ENCODE measurements at regions not wholly inside any gene's neighbourhood (a gene's known extent, or its start where the extent isn't known, plus 50 kb on each side); places are given as distances from the start of the nearest gene placed in this dataset.
A peak's percentile ranks its signal among the peaks of the same experiment; 100 is the strongest.

GRCh38 chr6:84977363-84977705 lies 212.9 kb upstream of the TBX18 start:
- H3K36me3 Mint-ChIP-seq (ENCODE audit: low read depth) = no peaks in the 10 kb centered on the region
- peaks cover 53% of the 10 kb centered on the region for H3K4me1 Mint-ChIP-seq
- no peak overlapping the region for H3K4me3 Mint-ChIP-seq
- H3K27me3 Mint-ChIP-seq (ENCODE audit: low read depth) = peaks cover 4% of the 10 kb centered on the region
- TF ChIP-seq, protein P1, sequence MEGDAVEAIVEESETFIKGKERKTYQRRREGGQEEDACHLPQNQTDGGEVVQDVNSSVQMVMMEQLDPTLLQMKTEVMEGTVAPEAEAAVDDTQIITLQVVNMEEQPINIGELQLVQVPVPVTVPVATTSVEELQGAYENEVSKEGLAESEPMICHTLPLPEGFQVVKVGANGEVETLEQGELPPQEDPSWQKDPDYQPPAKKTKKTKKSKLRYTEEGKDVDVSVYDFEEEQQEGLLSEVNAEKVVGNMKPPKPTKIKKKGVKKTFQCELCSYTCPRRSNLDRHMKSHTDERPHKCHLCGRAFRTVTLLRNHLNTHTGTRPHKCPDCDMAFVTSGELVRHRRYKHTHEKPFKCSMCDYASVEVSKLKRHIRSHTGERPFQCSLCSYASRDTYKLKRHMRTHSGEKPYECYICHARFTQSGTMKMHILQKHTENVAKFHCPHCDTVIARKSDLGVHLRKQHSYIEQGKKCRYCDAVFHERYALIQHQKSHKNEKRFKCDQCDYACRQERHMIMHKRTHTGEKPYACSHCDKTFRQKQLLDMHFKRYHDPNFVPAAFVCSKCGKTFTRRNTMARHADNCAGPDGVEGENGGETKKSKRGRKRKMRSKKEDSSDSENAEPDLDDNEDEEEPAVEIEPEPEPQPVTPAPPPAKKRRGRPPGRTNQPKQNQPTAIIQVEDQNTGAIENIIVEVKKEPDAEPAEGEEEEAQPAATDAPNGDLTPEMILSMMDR (IDR thresholded peaks at IDR 0.05; ENCODE audit: unreplicated experiment in 3 of 3) = no peak
- peak overlapping the region in 1 of 3 experiments; percentile 12 for H3K27ac Mint-ChIP-seq
- peaks cover 7% of the 10 kb centered on the region for H3K9me3 Mint-ChIP-seq

DNA sequence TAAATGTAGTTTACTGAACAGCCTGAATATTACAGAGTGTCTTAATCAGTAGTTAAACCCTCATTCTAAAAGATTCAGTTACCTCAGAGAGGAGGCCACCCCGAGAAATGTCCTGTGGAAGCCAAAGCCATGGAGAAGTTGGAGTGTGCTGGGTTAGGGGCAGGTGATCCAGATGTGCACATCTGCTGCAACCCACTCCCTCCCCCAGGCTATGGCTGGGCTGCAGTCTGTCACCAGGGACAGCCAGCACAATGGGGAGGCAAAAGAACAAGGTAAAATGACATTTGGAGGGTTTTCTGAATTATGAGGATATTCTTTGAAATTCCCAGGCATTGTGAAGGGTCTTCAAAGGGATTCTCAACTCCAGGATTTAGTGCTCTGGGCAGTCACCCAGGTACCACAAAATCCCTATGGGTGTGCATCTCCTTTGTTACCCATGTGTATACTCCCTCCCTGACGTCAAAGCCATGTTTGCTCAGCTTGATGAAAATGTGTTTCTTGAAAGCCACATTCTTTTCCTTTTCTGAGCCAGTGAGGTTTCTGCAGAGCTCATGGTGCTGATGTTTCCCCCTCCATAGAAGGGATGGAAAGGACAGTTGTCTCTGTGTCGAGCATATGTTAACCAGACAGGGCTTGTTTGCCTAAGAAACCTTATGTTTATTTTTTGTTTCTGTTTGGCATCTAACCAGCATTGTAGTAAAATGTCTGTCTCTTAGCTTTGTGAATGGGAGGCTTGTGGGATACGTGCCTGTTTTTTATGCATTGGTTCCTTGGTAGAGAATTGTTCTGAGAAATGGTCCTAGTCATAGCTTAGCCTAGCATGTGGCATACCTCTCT lies 212.3 kb upstream of the TBX18 start:
- Mint-ChIP-seq H3K9me3 (peaks cover 7% of the 10 kb centered on the region), H3K4me1 (peaks cover 53% of the 10 kb centered on the region)

DNA sequence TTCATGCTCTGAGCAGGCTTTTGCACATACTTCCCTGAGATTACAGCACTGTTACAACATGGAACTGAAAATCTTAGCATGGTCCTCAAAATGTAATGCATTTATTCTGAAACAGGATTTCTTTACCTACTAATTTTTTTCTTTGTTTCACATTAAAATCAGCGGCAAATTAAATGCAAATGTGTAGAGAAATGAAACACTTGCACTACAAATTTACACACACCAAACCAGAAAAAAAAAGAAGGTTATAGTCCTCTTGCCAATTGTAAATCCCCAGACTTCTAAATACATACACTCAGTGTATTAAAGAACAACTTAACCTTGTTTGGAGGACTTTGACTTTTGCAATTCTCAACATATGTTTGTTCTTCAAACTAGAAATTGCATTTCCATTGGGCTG lies 210.9 kb upstream of the TBX18 start:
- Mint-ChIP-seq H3K27me3 (ENCODE audit: low read depth) (peaks cover 4% of the 10 kb centered on the region), H3K9me3 (no peaks in the 10 kb centered on the region), H3K27ac (peak overlapping the region in 1 of 3 experiments; percentile 39), H3K4me3 (no peak overlapping the region), H3K4me1 (peaks cover 53% of the 10 kb centered on the region), H3K36me3 (ENCODE audit: low read depth) (no peaks in the 10 kb centered on the region)
- TF ChIP-seq, protein P1 (IDR thresholded peaks at IDR 0.05; ENCODE audit: unreplicated experiment in 3 of 3) = no peak

More for the DNA sequence above, 212.3 kb upstream of the TBX18 start:
- Mint-ChIP-seq H3K36me3 (ENCODE audit: low read depth) (no peaks in the 10 kb centered on the region), H3K4me3 (no peak overlapping the region), H3K27me3 (ENCODE audit: low read depth) (peaks cover 4% of the 10 kb centered on the region), H3K27ac (peak overlapping the region; percentile 12 to 55 (median 54))
- TF ChIP-seq, protein P1 (IDR thresholded peaks at IDR 0.05; ENCODE audit: unreplicated experiment in 3 of 3) = no peak

GRCh38 chr6:84973606-84974005 lies 209.2 kb upstream of the TBX18 start:
- H3K36me3 Mint-ChIP-seq (ENCODE audit: low read depth) = no peaks in the 10 kb centered on the region
- no peak overlapping the region for H3K4me3 Mint-ChIP-seq
- peaks cover 4% of the 10 kb centered on the region for H3K27me3 Mint-ChIP-seq (ENCODE audit: low read depth)
- peaks cover 37% of the 10 kb centered on the region for H3K4me1 Mint-ChIP-seq
- TF ChIP-seq, protein P1 (IDR thresholded peaks at IDR 0.05; ENCODE audit: unreplicated experiment in 3 of 3) = no peak
- no peak overlapping the region for H3K27ac Mint-ChIP-seq
- H3K9me3 Mint-ChIP-seq = peaks cover 3% of the 10 kb centered on the region

DNA sequence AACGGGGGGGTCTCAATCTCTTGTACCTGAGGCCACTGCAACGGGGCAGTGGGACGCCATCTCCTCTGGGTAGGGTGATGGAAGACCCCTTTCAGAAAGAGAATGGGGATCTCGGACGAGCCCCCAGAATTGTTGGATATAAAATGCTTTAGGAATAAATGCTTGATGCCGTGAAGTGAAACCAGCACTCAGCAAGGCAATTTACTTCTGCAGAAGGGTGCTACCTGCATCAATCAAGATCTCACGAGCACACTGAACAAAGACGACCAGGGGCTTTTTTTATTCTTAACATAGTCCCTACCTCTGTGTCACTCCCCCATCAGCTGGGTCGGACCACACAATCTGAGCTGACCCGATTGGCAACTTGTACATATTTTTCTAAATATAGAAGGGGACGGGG lies 203.6 kb upstream of the TBX18 start:
- Mint-ChIP-seq H3K9me3 (peaks cover 7% of the 10 kb centered on the region), H3K27me3 (ENCODE audit: low read depth) (peaks cover 6% of the 10 kb centered on the region), H3K4me1 (no peaks in the 10 kb centered on the region), H3K27ac (no peak overlapping the region), H3K4me3 (no peak overlapping the region), H3K36me3 (ENCODE audit: low read depth) (no peaks in the 10 kb centered on the region)
- TF ChIP-seq, protein P1 (IDR thresholded peaks at IDR 0.05; ENCODE audit: unreplicated experiment in 3 of 3) = no peak

- Mint-ChIP-seq H3K4me3 (no peak overlapping the region), H3K4me1 (no peaks in the 10 kb centered on the region), H3K36me3 (ENCODE audit: low read depth) (no peaks in the 10 kb centered on the region), H3K9me3 (peaks cover 7% of the 10 kb centered on the region), H3K27me3 (ENCODE audit: low read depth) (peaks cover 6% of the 10 kb centered on the region), H3K27ac (no peak overlapping the region)
- TF ChIP-seq, protein P1 (IDR thresholded peaks at IDR 0.05; ENCODE audit: unreplicated experiment in 3 of 3) = peak; percentile 48 to 64 (median 50)
Measured at GRCh38 chr6:84967389-84967788, 203.0 kb upstream of the TBX18 start.

Data from nephron (organoid).